ENCODE measurements at regions not wholly inside any gene's neighbourhood (a gene's known extent, or its start where the extent isn't known, plus 50 kb on each side); places are given as distances from the start of the nearest gene placed in this dataset.

DNA sequence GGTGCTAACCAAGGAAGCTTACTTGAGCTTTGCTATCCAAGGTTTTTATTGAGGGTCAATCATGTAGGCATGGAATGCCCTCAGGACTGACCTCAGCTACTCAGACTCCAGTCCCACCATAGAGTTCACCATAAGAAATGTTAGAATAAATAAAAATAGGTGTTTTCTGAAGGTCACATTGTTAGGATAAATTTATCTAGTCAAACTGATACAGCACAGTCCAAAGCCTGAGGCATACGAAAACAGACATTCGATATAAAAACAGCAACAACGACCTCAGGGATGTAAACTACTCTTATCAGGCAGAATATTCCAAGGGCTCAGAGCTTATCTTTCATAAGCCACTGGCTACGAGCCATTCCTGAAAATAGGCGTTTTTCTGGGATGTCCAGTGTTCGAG is 690.6 kb downstream of the MCTP2 start:
- no peak for FAIRE-seq
- TF ChIP-seq CHD2 (IDR thresholded peaks at IDR 0.05; ENCODE audit: low read length) (no peak), KDM4A (IDR thresholded peaks at IDR 0.05; ENCODE audit: low read depth, low read length, severe bottlenecking) (no peak), POLR2A (IDR thresholded peaks at IDR 0.05; ENCODE audit: control extremely low read depth in 1 of 2, low read depth in 2 of 2, low read length in 2 of 2) (no peak), HDAC2 (IDR thresholded peaks at IDR 0.05; ENCODE audit: borderline replicate concordance in 1 of 2, low read depth in 2 of 2, low read length in 2 of 2) (no peak), EP300 (IDR thresholded peaks at IDR 0.05; ENCODE audit: borderline replicate concordance in 1 of 2, low read depth in 2 of 2, low read length in 2 of 2) (no peak), CTBP2 (IDR thresholded peaks at IDR 0.05; ENCODE audit: borderline replicate concordance, insufficient read depth, insufficient read length, low read length) (no peak), EGR1 (IDR thresholded peaks at IDR 0.05; ENCODE audit: borderline replicate concordance, low read depth, low read length) (no peak), KDM5A (IDR thresholded peaks at IDR 0.05; ENCODE audit: low read length) (no peak), SIX5 (IDR thresholded peaks at IDR 0.05; ENCODE audit: low read depth, low read length) (no peak), CBX5 (IDR thresholded peaks at IDR 0.05; ENCODE audit: low read depth, low read length) (no peak), NANOG (IDR thresholded peaks at IDR 0.05; ENCODE audit: insufficient read depth, low read depth, low read length, poor library complexity, severe bottlenecking) (no peak), SIN3A (conservative IDR thresholded peaks at IDR 0.05 in 1 of 2, IDR thresholded peaks at IDR 0.05 in 1 of 2; ENCODE audit: low read depth in 1 of 2, low read length in 2 of 2) (no peak), MAX (IDR thresholded peaks at IDR 0.05) (no peak)
- TF ChIP-seq, protein P1, sequence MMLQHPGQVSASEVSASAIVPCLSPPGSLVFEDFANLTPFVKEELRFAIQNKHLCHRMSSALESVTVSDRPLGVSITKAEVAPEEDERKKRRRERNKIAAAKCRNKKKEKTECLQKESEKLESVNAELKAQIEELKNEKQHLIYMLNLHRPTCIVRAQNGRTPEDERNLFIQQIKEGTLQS (IDR thresholded peaks at IDR 0.05; ENCODE audit: insufficient read depth, low read depth, low read length) = no peak

More for the DNA sequence above, 690.6 kb downstream of the MCTP2 start:
- Histone ChIP-seq H3K4ac (replicated peaks; ENCODE audit: insufficient read length, low read depth, low read length) (no peak overlapping the region), H3K4me2 (ENCODE audit: insufficient read depth in 1 of 2, low read depth in 2 of 2, low read length in 2 of 2) (no peak overlapping the region), H2BK20ac (ENCODE audit: low read length) (no peak overlapping the region), H4K5ac (ENCODE audit: insufficient read length, low read depth, low read length) (no peak overlapping the region), H3K4me3 (ENCODE audit: extremely low read depth in 1 of 4, insufficient read depth in 2 of 4, low read depth in 3 of 4, low read length in 4 of 4) (no peak overlapping the region), H3K56ac (replicated peaks; ENCODE audit: insufficient read length, low read depth, low read length) (no peak overlapping the region), H3K9ac (replicated peaks in 1 of 4; ENCODE audit: extremely low read depth in 1 of 4, low read depth in 3 of 4, low read length in 3 of 4) (no peak overlapping the region), H2BK12ac (ENCODE audit: low read depth, low read length) (no peak overlapping the region), H2AK5ac (ENCODE audit: low read depth, low read length) (no peak overlapping the region), H2BK5ac (ENCODE audit: low read depth, low read length) (no peak overlapping the region), H3K23me2 (ENCODE audit: low read depth, low read length) (no peaks in the 10 kb centered on the region), H4K8ac (ENCODE audit: extremely low read depth, insufficient read depth, low read length) (no peak overlapping the region), H3K27me3 (replicated peaks in 1 of 4; ENCODE audit: control insufficient read depth in 3 of 4, extremely low read depth in 1 of 4, insufficient read depth in 3 of 4, low read length in 3 of 4) (no peaks in the 10 kb centered on the region), H3K4me1 (replicated peaks in 1 of 4; ENCODE audit: control insufficient read depth in 3 of 4, insufficient read depth in 4 of 4, low read length in 3 of 4) (no peaks in the 10 kb centered on the region), H2BK15ac (ENCODE audit: low read length) (no peak overlapping the region), H2BK120ac (replicated peaks; ENCODE audit: low read depth, low read length) (no peak overlapping the region), H3K9me3 (ENCODE audit: insufficient read depth in 2 of 2, low read depth in 1 of 2, low read length in 1 of 2) (no peaks in the 10 kb centered on the region), H3K79me1 (ENCODE audit: low read depth, low read length) (no peaks in the 10 kb centered on the region), H3K14ac (ENCODE audit: insufficient read length) (no peak overlapping the region), H3K79me2 (ENCODE audit: control insufficient read depth in 1 of 2, insufficient read depth in 2 of 2, low read length in 2 of 2) (no peaks in the 10 kb centered on the region), H3K36me3 (ENCODE audit: control insufficient read depth in 2 of 4, insufficient read depth in 4 of 4, low read length in 3 of 4) (no peaks in the 10 kb centered on the region), H3K27ac (ENCODE audit: low read depth, low read length) (no peak overlapping the region), H3K23ac (ENCODE audit: insufficient read length) (no peak overlapping the region), H2AFZ (ENCODE audit: low read length) (no peak overlapping the region; the same call in 1 of the 2 replicates), H3K18ac (ENCODE audit: extremely low read depth, low read length) (no peak overlapping the region), H4K91ac (replicated peaks; ENCODE audit: insufficient read length, low read length) (no peak overlapping the region), H4K20me1 (replicated peaks in 1 of 2; ENCODE audit: control insufficient read depth in 1 of 2, insufficient read depth in 2 of 2, low read length in 2 of 2) (no peaks in the 10 kb centered on the region)
- CTCF ChIA-PET (ENCODE audit: partially characterized antibody) = no interaction called here
- POLR2A ChIA-PET (ENCODE audit: partially characterized antibody) = no interaction called here
- DNase-seq (ENCODE audit: low read depth in 1 of 2, low spot score in 2 of 2) = no peak
- WGBS, 2 experiments (ENCODE audit: extremely low coverage in 1 of 2, insufficient coverage in 1 of 2, insufficient read length in 1 of 2, insufficient replicate concordance in 2 of 2, low coverage in 1 of 2, low lambda C conversion rate in 2 of 2, missing lambda C conversion rate in 1 of 2) = 91% methylated on average over 6 of the region's 6 CpGs; no CpG with 5 or more reads in 1 of the 2 experiments

All from H1 (cell line).